GM21447 (cell line): ENCODE measurements at regions not wholly inside any gene's neighbourhood (a gene's known extent, or its start where the extent isn't known, plus 50 kb on each side); places are given as distances from the start of the nearest gene placed in this dataset.

Experiments
- ATAC-seq: cut with Tn5 transposase; IDR thresholded peaks from one replicate; pipeline ENCODE4 v1.9.1; 2021; ENCODE audit not compliant: unreplicated experiment

GRCh38 chr21:35417762-35418161 is 368.7 kb upstream of the RUNX1 start:
- no peak for ATAC-seq

- no peak for ATAC-seq
Measured at GRCh38 chr21:35416866-35417489, 367.9 kb upstream of the RUNX1 start.

DNA sequence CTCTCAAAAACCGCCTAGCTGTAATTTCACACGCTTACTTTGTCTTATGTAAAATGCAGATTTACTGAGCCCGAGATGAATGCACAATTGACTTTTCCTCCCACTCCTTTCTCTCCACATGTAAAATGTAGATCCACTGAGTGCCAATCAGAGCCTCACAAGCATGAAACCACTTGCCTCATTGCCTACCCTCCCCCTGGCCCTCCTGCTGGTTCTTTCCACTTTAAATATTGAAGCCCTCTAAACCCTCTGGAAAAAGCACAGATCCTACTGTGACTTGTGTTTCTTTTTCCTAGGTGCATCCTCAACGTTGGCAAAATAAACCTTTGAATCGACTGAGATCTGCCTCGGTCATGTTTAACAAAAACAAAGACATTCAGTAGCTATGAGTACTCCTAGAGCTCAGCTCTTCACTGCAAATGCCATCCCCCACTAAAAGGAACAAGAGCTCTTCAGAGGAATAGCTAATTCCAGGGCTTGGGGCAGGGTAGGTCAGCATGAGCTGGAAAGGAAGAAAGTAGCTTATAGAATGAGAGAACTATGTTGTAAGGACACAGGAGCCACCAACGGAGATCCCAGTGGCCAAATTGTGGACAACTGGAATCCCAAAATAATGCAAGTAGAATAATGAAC is 365.5 kb upstream of the RUNX1 start:
- ATAC-seq, result no peak

- no peak for ATAC-seq
Measured at GRCh38 chr21:35414056-35414455, 365.0 kb upstream of the RUNX1 start.

- no peak for ATAC-seq
Measured at GRCh38 chr21:35412231-35412630, 363.1 kb upstream of the RUNX1 start.

DNA sequence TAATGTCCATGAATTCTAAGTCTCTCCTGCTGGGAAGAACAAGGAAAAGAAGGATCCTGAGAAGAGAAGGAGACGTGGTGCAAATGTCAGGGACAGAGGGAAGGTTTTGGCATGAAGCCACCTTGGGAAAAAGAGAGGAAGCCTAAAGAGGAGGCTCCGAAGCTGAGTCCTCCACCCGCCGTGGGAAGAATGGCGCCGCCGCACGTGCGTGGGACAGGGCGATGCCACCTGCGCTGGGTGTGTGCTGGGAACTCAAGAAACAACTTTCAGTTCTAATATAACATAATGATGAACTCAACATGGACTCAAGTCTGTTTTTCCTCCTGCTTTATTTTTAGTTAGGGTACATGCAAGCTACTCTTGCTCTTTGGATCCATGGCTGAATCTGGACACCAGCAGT is 362.3 kb upstream of the RUNX1 start:
- ATAC-seq, result no peak

DNA sequence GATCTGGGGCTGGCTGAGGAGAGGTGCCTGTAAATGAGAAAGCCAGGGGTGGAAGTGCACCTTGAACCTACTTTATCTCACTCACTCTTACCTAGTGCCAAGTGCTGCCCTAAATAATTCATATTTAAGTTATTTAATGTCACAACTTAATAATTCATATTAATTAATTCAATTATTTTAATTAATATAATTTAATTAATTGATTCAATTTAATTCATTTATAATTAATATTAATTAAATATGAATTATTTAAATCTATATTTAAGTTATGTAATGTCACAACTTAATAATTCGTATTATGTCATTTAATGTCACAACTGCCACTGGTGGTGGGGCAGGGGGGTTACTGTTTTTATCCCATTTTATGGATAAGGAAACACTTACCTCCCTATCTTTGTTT is 361.6 kb upstream of the RUNX1 start:
- no peak for ATAC-seq

- no peak for ATAC-seq
Measured at GRCh38 chr21:35410123-35410522, 361.0 kb upstream of the RUNX1 start.

- no peak for ATAC-seq
Measured at GRCh38 chr21:35408401-35408800, 359.3 kb upstream of the RUNX1 start.

DNA sequence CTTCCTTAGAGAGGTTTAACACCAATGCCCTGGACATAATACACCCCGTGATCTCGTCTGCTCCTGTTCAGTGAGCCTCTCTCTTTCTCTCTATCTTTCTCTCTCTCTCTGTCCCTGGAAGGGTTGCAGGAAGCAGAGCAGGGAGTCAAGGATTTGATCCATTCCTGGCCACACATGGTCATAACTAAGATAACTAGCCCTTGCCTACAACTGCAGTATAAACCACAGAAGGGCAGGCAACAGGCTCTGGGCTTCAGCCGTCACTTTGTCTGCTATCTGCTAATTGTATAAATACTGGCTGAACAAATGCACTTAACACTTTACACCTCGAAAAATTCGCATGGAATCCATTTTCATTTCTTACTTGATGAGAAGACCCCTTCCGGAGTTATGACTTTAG is 357.5 kb upstream of the RUNX1 start:
- no peak for ATAC-seq

- ATAC-seq, result no peak
Measured at GRCh38 chr21:35405981-35406380, 356.9 kb upstream of the RUNX1 start.

- ATAC-seq, result no peak
Measured at GRCh38 chr21:35404247-35404646, 355.1 kb upstream of the RUNX1 start.

DNA sequence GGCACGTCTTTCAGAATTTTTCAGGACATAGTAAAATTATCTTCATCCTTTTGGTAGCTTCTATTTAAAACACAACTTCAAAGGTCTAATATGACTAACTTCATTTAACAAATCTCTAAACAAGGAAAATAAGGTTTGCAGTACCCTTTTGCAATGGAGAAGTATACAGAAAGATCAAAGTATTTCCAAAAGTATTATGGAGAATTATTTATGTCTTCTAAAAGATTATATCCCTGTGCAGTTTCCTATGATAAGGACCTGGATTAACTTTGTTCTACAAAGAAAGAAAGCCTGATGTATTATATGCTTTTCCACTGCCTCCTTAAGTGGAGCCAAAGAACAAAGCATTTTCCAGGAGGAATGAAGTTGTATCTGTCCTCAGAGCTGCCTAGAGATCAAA is 353.0 kb upstream of the RUNX1 start:
- ATAC-seq, result no peak

- ATAC-seq, result no peak
Measured at GRCh38 chr21:35401476-35401875, 352.4 kb upstream of the RUNX1 start.

- no peak for ATAC-seq
Measured at GRCh38 chr21:35400233-35400939, 351.3 kb upstream of the RUNX1 start.

- ATAC-seq, result no peak
Measured at GRCh38 chr21:35399706-35400105, 350.6 kb upstream of the RUNX1 start.

DNA sequence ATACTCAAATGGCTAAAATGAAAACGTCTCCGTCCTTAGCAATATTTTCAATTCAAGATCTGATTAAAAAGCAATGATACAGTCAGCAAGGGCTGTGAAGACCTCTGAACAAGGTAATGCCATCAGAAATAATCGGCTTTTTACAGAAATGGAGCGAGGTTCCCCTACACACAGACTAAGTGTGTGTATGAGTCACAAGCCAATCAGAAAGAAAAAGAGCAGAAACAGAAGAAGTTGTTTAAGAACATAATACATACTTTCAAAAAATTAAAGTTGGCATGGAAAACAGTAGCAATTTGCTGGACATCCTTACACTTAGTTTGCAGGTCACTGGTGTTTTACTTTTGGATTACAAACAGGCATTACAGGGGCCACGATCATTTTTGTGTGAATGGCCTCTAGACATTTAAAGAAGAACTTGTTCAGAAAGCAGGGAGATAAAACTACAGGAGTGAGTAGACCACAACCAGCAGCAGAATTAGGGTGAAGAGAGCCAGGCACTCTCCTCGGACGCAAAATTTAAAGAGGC is 350.0 kb upstream of the RUNX1 start:
- no peak for ATAC-seq

DNA sequence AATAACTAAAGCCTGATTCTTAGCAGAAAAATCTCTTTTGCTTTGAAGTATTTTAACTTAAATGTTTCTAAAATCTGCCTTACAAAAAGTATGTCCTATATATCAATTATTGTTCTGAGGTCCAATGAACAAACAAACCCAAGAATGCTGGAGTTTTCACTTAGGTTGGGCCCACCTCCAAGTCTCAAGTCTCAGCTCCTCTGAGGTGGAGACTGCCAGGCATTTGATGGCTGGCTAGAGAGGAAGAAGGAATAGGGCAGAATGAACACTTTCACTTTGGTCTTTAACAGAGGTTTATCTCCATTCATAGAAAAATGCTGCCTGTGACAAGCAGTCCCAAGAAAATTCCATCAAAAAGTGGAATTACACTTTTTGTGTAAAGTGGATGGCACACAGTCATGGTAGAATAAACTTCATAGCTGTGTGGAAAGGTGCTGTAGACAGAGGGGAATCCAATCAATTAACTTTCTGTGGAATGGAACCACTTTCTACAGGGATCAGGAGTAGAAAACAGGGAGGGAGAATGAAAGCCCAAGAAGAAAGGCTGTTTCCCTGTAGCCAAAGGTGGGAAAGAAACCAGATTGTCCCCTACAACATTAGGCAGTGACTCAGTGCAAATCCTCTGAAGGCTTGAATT is 349.4 kb upstream of the RUNX1 start:
- no peak for ATAC-seq

- no peak for ATAC-seq
Measured at GRCh38 chr21:35397781-35398180, 348.7 kb upstream of the RUNX1 start.

DNA sequence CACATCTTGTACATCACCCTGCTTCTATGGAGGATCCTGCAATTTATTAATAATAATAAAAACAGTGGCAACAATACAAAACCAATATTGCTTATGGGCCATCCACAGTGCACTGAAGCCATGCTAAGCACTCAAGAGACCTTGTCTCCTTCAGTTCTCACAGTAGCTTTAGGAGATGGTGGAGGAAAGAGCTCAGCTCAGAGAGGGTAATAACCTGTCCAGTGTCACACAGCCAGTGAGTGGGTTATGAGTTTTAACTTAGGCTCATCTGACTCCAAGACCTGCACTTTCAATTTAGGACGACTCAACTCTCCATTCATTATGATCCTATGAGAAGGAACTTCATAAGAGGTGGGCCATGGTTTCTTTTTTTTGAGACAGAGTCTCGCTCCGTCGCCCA is 347.6 kb upstream of the RUNX1 start:
- ATAC-seq, result no peak

- ATAC-seq, result no peak
Measured at GRCh38 chr21:35395728-35396127, 346.6 kb upstream of the RUNX1 start.
